ENCODE measurements at regions not wholly inside any gene's neighbourhood (a gene's known extent, or its start where the extent isn't known, plus 50 kb on each side); places are given as distances from the start of the nearest gene placed in this dataset.
"Not testable (repeated sequence)": the region's sequence is repeated elsewhere in the genome, so short reads cannot be mapped to it uniquely, and the experiment has no call there.

GRCh38 chr7:24444666-24445440 lies 128.4 kb upstream of the PALS2 start:
- no peaks in the 10 kb centered on the region for H3K36me3 ChIP-seq (replicated peaks in 1 of 2)
- 69 to 80% (median 77%) methylated on average over 11 of the region's 11 CpGs for WGBS, 4 donors
- no peaks in the 10 kb centered on the region for H3K9me3 ChIP-seq (replicated peaks in 1 of 3)
- no peak for DNase-seq
- H3K4me3 ChIP-seq, result no peak overlapping the region
- H3K27me3 ChIP-seq, result no peaks in the 10 kb centered on the region
- TF ChIP-seq POLR2A (IDR thresholded peaks at IDR 0.05) (no peak), CTCF (IDR thresholded peaks at IDR 0.05) (no peak)
- intact Hi-C loops (cut with DNase I), result no loop called here
- no peak overlapping the region for H3K27ac ChIP-seq
- no peaks in the 10 kb centered on the region for H3K4me1 ChIP-seq (replicated peaks in 1 of 2)

- no peaks in the 10 kb centered on the region for H3K9me3 ChIP-seq (replicated peaks in 1 of 3)
- no peak for DNase-seq
- no peak overlapping the region for H3K4me3 ChIP-seq
- intact Hi-C loops (cut with DNase I), result no loop called here
- TF ChIP-seq POLR2A (IDR thresholded peaks at IDR 0.05), result no peak
- no peak for TF ChIP-seq CTCF (IDR thresholded peaks at IDR 0.05)
- no peaks in the 10 kb centered on the region for H3K36me3 ChIP-seq (replicated peaks in 1 of 2)
- no peaks in the 10 kb centered on the region for H3K27me3 ChIP-seq
- no peak overlapping the region for H3K27ac ChIP-seq
- WGBS, 4 donors, result 71 to 91% (median 77%) methylated on average over 4 of the region's 4 CpGs
- no peaks in the 10 kb centered on the region for H3K4me1 ChIP-seq (replicated peaks in 1 of 2)
Observed at GRCh38 chr7:24448038-24448437, 125.2 kb upstream of the PALS2 start.

- 77 to 88% (median 87%) methylated on average over 5 of the region's 5 CpGs for WGBS, 4 donors
- H3K4me3 ChIP-seq; H3K27me3 ChIP-seq; DNase-seq; H3K9me3 ChIP-seq (replicated peaks in 1 of 3); H3K36me3 ChIP-seq (replicated peaks in 1 of 2); H3K4me1 ChIP-seq (replicated peaks in 1 of 2); intact Hi-C loops (cut with DNase I); H3K27ac ChIP-seq: not testable (repeated sequence)
Observed at GRCh38 chr7:24449416-24449815, 123.8 kb upstream of the PALS2 start.

GRCh38 chr7:24455813-24456525 lies 117.3 kb upstream of the PALS2 start:
- H3K36me3 ChIP-seq (replicated peaks in 1 of 2), result no peaks in the 10 kb centered on the region
- WGBS, 4 donors, result 70 to 84% (median 76%) methylated on average over 6 of the region's 6 CpGs
- no peak for DNase-seq
- H3K27ac ChIP-seq, result no peak overlapping the region
- H3K27me3 ChIP-seq, result no peaks in the 10 kb centered on the region
- peaks cover 0 to 5% of the 10 kb centered on the region in 2 donors for H3K4me1 ChIP-seq (replicated peaks in 1 of 2)
- no peaks in the 10 kb centered on the region for H3K9me3 ChIP-seq (replicated peaks in 1 of 3)
- H3K4me3 ChIP-seq, result no peak overlapping the region
- intact Hi-C loops (cut with DNase I), result no loop called here
- TF ChIP-seq POLR2A (IDR thresholded peaks at IDR 0.05), result no peak
- TF ChIP-seq CTCF (IDR thresholded peaks at IDR 0.05), result no peak
